Mesendoderm (in vitro differentiated cells): ENCODE measurements at regions not wholly inside any gene's neighbourhood (a gene's known extent, or its start where the extent isn't known, plus 50 kb on each side); places are given as distances from the start of the nearest gene placed in this dataset.
A peak's percentile ranks its signal among the peaks of the same experiment; 100 is the strongest.

Experiments used
- DNase-seq: peaks from one replicate; pipeline ENCODE4 v3.0.0; 2013
- H2AK5ac ChIP-seq: 2 replicates; pipeline ENCODE4 v1.6.1; 2013; ENCODE audit warnings: low read length, inconsistent platforms
- H2BK120ac ChIP-seq: 2 replicates; pipeline ENCODE4 v1.6.1; 2013; ENCODE audit warnings: low read depth, mild to moderate bottlenecking, low read length, moderate library complexity, mixed read lengths
- H2BK15ac ChIP-seq: replicated peaks from 2 replicates; pipeline ENCODE4 v1.6.1; 2013; ENCODE audit warnings: low read depth, mild to moderate bottlenecking, moderate library complexity
- H2BK5ac ChIP-seq: 2 replicates; pipeline ENCODE4 v1.6.1; 2013; ENCODE audit warnings: low read length, inconsistent platforms
- H3K18ac ChIP-seq: 2 replicates; pipeline ENCODE4 v1.6.1; 2013; ENCODE audit warnings: mild to moderate bottlenecking, low read length, mixed read lengths
- H3K23ac ChIP-seq: one replicate; pipeline ENCODE4 v1.6.1; 2013; ENCODE audit warnings: low read length
- H3K27ac ChIP-seq: 2 replicates; pipeline ENCODE4 v1.5.1; 2013; ENCODE audit warnings: low read depth, mild to moderate bottlenecking, inconsistent platforms, low read length, moderate library complexity
- H3K27me3 ChIP-seq: 2 replicates; pipeline ENCODE4 v1.6.1; 2013; ENCODE audit warnings: low read length, control low read depth, mild to moderate bottlenecking, inconsistent platforms; ENCODE audit not compliant: insufficient read depth, poor library complexity
- H3K36me3 ChIP-seq: 2 replicates; pipeline ENCODE4 v1.6.1; 2013; ENCODE audit warnings: low read length, inconsistent platforms; ENCODE audit not compliant: control insufficient read depth, insufficient read depth
- H3K4ac ChIP-seq: one replicate; pipeline ENCODE4 v1.6.1; 2013; ENCODE audit warnings: low read depth, mild to moderate bottlenecking, low read length, moderate library complexity
- H3K4me1 ChIP-seq: 2 replicates; pipeline ENCODE4 v1.6.1; 2013; ENCODE audit warnings: low read depth, low read length, inconsistent platforms; ENCODE audit not compliant: control insufficient read depth
- H3K4me2 ChIP-seq: 2 replicates; pipeline ENCODE4 v1.6.1; 2013; ENCODE audit warnings: low read length
- H3K4me3 ChIP-seq: 2 replicates; pipeline ENCODE4 v1.5.1; 2013; ENCODE audit warnings: mild to moderate bottlenecking, low read length
- H3K56ac ChIP-seq: one replicate; pipeline ENCODE4 v1.6.1; 2013; ENCODE audit warnings: low read length
- H3K79me1 ChIP-seq: 2 replicates; pipeline ENCODE4 v1.6.1; 2013; ENCODE audit warnings: low read length, inconsistent platforms
- H3K79me2 ChIP-seq: 2 replicates; pipeline ENCODE4 v1.6.1; 2013; ENCODE audit warnings: mild to moderate bottlenecking, low read length; ENCODE audit not compliant: control insufficient read depth, insufficient read depth
- H3K9ac ChIP-seq: 2 replicates; pipeline ENCODE4 v1.6.1; 2013; ENCODE audit warnings: low read length, inconsistent platforms
- H4K5ac ChIP-seq: one replicate; pipeline ENCODE4 v1.6.1; 2013; ENCODE audit warnings: low read length
- H4K8ac ChIP-seq: one replicate; pipeline ENCODE4 v1.6.1; 2013; ENCODE audit warnings: low read depth, mild to moderate bottlenecking, control low read depth, low read length, moderate library complexity
- WGBS: extraction: QIAGEN DNeasy Blood & Tissue Kit; methylation state at CpG from one replicate; pipeline ENCODE4 v1.1.7; 2013; ENCODE audit warnings: low lambda C conversion rate, missing lambda C conversion rate; ENCODE audit not compliant: insufficient coverage; ENCODE audit errors: extremely low coverage; 5-methylcytosine and 5-hydroxymethylcytosine counted together

GRCh38 chr7:41415471-41416207, 287.3 kb downstream of the INHBA start:
- no peak for DNase-seq
- Histone ChIP-seq H4K8ac (no peak overlapping the region), H4K5ac (no peak overlapping the region), H3K79me2 (no peaks in the 10 kb centered on the region), H3K36me3 (no peaks in the 10 kb centered on the region), H3K56ac (no peak overlapping the region), H3K27ac (no peak overlapping the region), H3K4me2 (no peak overlapping the region), H2AK5ac (no peak overlapping the region), H3K18ac (no peak overlapping the region), H3K9ac (no peak overlapping the region), H3K4me3 (no peak overlapping the region), H2BK15ac (no peak overlapping the region), H3K27me3 (no peaks in the 10 kb centered on the region), H2BK5ac (no peak overlapping the region), H3K79me1 (no peaks in the 10 kb centered on the region), H2BK120ac (no peak overlapping the region), H3K23ac (no peak overlapping the region), H3K4me1 (no peaks in the 10 kb centered on the region), H3K4ac (no peak overlapping the region)
- no CpG with 5 or more reads among the region's 5 CpGs for WGBS

- DNase-seq = no peak
Measured at GRCh38 chr7:41415051-41415450, 287.8 kb downstream of the INHBA start.

GRCh38 chr7:41404375-41405074, 298.4 kb downstream of the INHBA start:
- Histone ChIP-seq H3K27ac (no peak overlapping the region), H2BK15ac (no peak overlapping the region), H3K9ac (no peak overlapping the region), H3K79me1 (no peaks in the 10 kb centered on the region), H3K4me1 (no peaks in the 10 kb centered on the region), H3K27me3 (no peaks in the 10 kb centered on the region), H3K79me2 (no peaks in the 10 kb centered on the region), H2BK120ac (no peak overlapping the region), H3K4ac (no peak overlapping the region), H3K23ac (no peak overlapping the region), H3K4me3 (no peak overlapping the region), H3K18ac (no peak overlapping the region), H2BK5ac (no peak overlapping the region), H2AK5ac (no peak overlapping the region), H4K8ac (no peak overlapping the region), H3K56ac (no peak overlapping the region), H3K36me3 (no peaks in the 10 kb centered on the region), H4K5ac (no peak overlapping the region), H3K4me2 (no peak overlapping the region)
- DNase-seq = peak; percentile 37
- no CpG with 5 or more reads among the region's 3 CpGs for WGBS

More at GRCh38 chr7:41415051-41415450, 287.8 kb downstream of the INHBA start:
- no CpG with 5 or more reads among the region's 4 CpGs for WGBS
- Histone ChIP-seq H2BK15ac (no peak overlapping the region), H2AK5ac (no peak overlapping the region), H3K18ac (no peak overlapping the region), H3K56ac (no peak overlapping the region), H4K8ac (no peak overlapping the region), H3K79me1 (no peaks in the 10 kb centered on the region), H2BK120ac (no peak overlapping the region), H4K5ac (no peak overlapping the region), H3K4me1 (no peaks in the 10 kb centered on the region), H3K36me3 (no peaks in the 10 kb centered on the region), H3K4me2 (no peak overlapping the region), H2BK5ac (no peak overlapping the region), H3K4ac (no peak overlapping the region), H3K27me3 (no peaks in the 10 kb centered on the region), H3K79me2 (no peaks in the 10 kb centered on the region), H3K23ac (no peak overlapping the region), H3K4me3 (no peak overlapping the region), H3K9ac (no peak overlapping the region), H3K27ac (no peak overlapping the region)

GRCh38 chr7:41403291-41403690, 299.6 kb downstream of the INHBA start:
- H3K56ac ChIP-seq = no peak overlapping the region
- no peak overlapping the region for H4K8ac ChIP-seq
- no peak overlapping the region for H4K5ac ChIP-seq
- no peak overlapping the region for H3K9ac ChIP-seq
- no peak overlapping the region for H3K4me2 ChIP-seq
- no peaks in the 10 kb centered on the region for H3K79me2 ChIP-seq
- no CpG with 5 or more reads among the region's 2 CpGs for WGBS
- DNase-seq = peak; percentile 84
- H3K27ac ChIP-seq = no peak overlapping the region
- no peaks in the 10 kb centered on the region for H3K36me3 ChIP-seq
- H2AK5ac ChIP-seq = no peak overlapping the region
- no peak overlapping the region for H2BK5ac ChIP-seq
- no peaks in the 10 kb centered on the region for H3K4me1 ChIP-seq
- H3K4ac ChIP-seq = no peak overlapping the region
- H3K79me1 ChIP-seq = no peaks in the 10 kb centered on the region
- H3K18ac ChIP-seq = no peak overlapping the region
- no peak overlapping the region for H3K4me3 ChIP-seq
- H2BK15ac ChIP-seq = no peak overlapping the region
- H3K27me3 ChIP-seq = no peaks in the 10 kb centered on the region
- no peak overlapping the region for H3K23ac ChIP-seq
- H2BK120ac ChIP-seq = no peak overlapping the region

- Histone ChIP-seq H3K27me3 (no peaks in the 10 kb centered on the region), H3K4me2 (no peak overlapping the region), H3K79me2 (no peaks in the 10 kb centered on the region), H2AK5ac (no peak overlapping the region), H3K79me1 (no peaks in the 10 kb centered on the region), H3K56ac (no peak overlapping the region), H3K27ac (no peak overlapping the region), H3K18ac (no peak overlapping the region), H3K4me3 (no peak overlapping the region), H3K36me3 (no peaks in the 10 kb centered on the region), H2BK5ac (no peak overlapping the region), H2BK15ac (no peak overlapping the region), H4K8ac (no peak overlapping the region), H3K23ac (no peak overlapping the region), H3K9ac (no peak overlapping the region), H3K4me1 (no peaks in the 10 kb centered on the region), H2BK120ac (no peak overlapping the region), H3K4ac (no peak overlapping the region), H4K5ac (no peak overlapping the region)
- no CpG with 5 or more reads among the region's 4 CpGs for WGBS
- no peak for DNase-seq
Measured at GRCh38 chr7:41401833-41402232, 301.1 kb downstream of the INHBA start.
